Spleen (tissue), 7 donors: ENCODE measurements at regions not wholly inside any gene's neighbourhood (a gene's known extent, or its start where the extent isn't known, plus 50 kb on each side); places are given as distances from the start of the nearest gene placed in this dataset.

ENCODE experiments used
- POLR2A ChIP-seq, 3 donors: fragments of 450-650 bp; IDR thresholded peaks; one replicate each; pipeline ENCODE4 v1.5.1; 2017; ENCODE audit warnings: antibody characterized with exemption in 3 of 3, mild to moderate bottlenecking in 1 of 3
- TF ChIP-seq, protein P1 (sequence below), 11 experiments: fragments of 200-600 bp in 7 of 11; fragments of 450-650 bp in 4 of 11; sonication (generic) in 4 of 11; IDR thresholded peaks in 8 of 11; conservative IDR thresholded peaks in 3 of 11; 1 replicate in 7 of 11; 2 replicates in 4 of 11; pipeline versions ENCODE4 v1.4.0 to v1.8.0; 2016 to 2021; ENCODE audit warnings: antibody characterized with exemption in 11 of 11, inconsistent platforms in 4 of 11, mild to moderate bottlenecking in 1 of 11
- donor health status: DM: no; HTN: no; CAD: no; lungs with moderate emphysema.
- donor health status: DM: no; HTN: no; CAD: no.
- donor health status: DM: no; HTN: no; CAD: no.

DNA sequence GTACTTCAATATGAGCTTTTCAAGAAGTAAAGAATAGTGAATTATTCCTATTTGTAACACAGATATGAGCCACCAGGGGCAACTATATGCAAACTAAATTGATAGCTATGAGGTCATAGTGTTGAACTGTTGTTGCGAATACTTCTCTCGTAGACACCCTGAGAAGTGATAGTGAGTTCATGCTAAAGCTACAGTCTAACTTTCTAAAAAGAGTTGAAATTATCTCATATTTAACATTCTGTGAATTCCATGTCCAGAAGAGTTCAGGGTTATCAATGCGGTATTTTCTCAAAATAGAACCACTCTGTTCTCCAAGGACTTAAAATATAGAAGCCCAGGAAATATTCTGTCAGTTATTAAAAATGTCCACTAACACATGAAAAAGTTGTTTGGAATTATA, 185.4 kb downstream of the AASDHPPT start:
- TF ChIP-seq, protein P1, sequence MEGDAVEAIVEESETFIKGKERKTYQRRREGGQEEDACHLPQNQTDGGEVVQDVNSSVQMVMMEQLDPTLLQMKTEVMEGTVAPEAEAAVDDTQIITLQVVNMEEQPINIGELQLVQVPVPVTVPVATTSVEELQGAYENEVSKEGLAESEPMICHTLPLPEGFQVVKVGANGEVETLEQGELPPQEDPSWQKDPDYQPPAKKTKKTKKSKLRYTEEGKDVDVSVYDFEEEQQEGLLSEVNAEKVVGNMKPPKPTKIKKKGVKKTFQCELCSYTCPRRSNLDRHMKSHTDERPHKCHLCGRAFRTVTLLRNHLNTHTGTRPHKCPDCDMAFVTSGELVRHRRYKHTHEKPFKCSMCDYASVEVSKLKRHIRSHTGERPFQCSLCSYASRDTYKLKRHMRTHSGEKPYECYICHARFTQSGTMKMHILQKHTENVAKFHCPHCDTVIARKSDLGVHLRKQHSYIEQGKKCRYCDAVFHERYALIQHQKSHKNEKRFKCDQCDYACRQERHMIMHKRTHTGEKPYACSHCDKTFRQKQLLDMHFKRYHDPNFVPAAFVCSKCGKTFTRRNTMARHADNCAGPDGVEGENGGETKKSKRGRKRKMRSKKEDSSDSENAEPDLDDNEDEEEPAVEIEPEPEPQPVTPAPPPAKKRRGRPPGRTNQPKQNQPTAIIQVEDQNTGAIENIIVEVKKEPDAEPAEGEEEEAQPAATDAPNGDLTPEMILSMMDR (IDR thresholded peaks at IDR 0.05 in 8 of 11, conservative IDR thresholded peaks at IDR 0.05 in 3 of 11) = no peak
- TF ChIP-seq POLR2A (IDR thresholded peaks at IDR 0.05) = no peak
